ENCODE measurements at regions not wholly inside any gene's neighbourhood (a gene's known extent, or its start where the extent isn't known, plus 50 kb on each side); places are given as distances from the start of the nearest gene placed in this dataset.

DNA sequence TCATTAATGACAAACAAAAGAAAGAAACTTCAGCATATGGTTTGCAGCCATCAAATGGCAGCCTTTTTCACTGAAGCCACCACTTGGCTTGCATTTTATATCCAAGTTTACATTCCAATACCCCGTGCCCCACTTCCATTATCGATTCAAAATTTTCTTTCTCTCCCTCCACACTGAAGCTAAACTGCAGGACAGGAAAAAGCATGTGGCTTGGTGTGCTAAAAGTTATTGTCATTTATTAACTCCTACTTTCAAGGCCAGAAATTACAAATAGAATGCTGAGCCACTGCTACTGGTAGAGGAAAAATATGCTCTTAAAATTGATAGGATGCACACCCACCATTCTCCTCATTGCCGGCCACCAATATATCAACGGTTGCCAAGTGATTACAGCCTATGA lies 351.6 kb upstream of the DUSP10 start (continued):
- TF ChIP-seq, protein P1, sequence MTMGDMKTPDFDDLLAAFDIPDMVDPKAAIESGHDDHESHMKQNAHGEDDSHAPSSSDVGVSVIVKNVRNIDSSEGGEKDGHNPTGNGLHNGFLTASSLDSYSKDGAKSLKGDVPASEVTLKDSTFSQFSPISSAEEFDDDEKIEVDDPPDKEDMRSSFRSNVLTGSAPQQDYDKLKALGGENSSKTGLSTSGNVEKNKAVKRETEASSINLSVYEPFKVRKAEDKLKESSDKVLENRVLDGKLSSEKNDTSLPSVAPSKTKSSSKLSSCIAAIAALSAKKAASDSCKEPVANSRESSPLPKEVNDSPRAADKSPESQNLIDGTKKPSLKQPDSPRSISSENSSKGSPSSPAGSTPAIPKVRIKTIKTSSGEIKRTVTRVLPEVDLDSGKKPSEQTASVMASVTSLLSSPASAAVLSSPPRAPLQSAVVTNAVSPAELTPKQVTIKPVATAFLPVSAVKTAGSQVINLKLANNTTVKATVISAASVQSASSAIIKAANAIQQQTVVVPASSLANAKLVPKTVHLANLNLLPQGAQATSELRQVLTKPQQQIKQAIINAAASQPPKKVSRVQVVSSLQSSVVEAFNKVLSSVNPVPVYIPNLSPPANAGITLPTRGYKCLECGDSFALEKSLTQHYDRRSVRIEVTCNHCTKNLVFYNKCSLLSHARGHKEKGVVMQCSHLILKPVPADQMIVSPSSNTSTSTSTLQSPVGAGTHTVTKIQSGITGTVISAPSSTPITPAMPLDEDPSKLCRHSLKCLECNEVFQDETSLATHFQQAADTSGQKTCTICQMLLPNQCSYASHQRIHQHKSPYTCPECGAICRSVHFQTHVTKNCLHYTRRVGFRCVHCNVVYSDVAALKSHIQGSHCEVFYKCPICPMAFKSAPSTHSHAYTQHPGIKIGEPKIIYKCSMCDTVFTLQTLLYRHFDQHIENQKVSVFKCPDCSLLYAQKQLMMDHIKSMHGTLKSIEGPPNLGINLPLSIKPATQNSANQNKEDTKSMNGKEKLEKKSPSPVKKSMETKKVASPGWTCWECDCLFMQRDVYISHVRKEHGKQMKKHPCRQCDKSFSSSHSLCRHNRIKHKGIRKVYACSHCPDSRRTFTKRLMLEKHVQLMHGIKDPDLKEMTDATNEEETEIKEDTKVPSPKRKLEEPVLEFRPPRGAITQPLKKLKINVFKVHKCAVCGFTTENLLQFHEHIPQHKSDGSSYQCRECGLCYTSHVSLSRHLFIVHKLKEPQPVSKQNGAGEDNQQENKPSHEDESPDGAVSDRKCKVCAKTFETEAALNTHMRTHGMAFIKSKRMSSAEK (CRISPR knock-in tag; IDR thresholded peaks at IDR 0.05; ENCODE audit: borderline replicate concordance) = no peak
- no peak for TF ChIP-seq JAZF1 (CRISPR knock-in tag; IDR thresholded peaks at IDR 0.05)
- no peak for TF ChIP-seq OVOL2 (CRISPR knock-in tag; IDR thresholded peaks at IDR 0.05; ENCODE audit: borderline replicate concordance)
- TF ChIP-seq NR1H2 (CRISPR knock-in tag; IDR thresholded peaks at IDR 0.05) = no peak
- no peak for TF ChIP-seq PRRX2 (CRISPR knock-in tag; IDR thresholded peaks at IDR 0.05)
- TF ChIP-seq, protein P2, sequence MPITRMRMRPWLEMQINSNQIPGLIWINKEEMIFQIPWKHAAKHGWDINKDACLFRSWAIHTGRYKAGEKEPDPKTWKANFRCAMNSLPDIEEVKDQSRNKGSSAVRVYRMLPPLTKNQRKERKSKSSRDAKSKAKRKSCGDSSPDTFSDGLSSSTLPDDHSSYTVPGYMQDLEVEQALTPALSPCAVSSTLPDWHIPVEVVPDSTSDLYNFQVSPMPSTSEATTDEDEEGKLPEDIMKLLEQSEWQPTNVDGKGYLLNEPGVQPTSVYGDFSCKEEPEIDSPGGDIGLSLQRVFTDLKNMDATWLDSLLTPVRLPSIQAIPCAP (CRISPR knock-in tag; IDR thresholded peaks at IDR 0.05) = no peak
- no peak for TF ChIP-seq E2F5 (CRISPR knock-in tag; IDR thresholded peaks at IDR 0.05)

GRCh38 chr1:222090103-222090502 lies 348.2 kb upstream of the DUSP10 start:
- Mint-ChIP-seq H3K4me1 (no peaks in the 10 kb centered on the region), H3K27me3 (ENCODE audit: low read depth) (no peaks in the 10 kb centered on the region), H3K9me3 (peaks cover 10% of the 10 kb centered on the region), H3K4me3 (no peak overlapping the region), H3K36me3 (peaks cover 3% of the 10 kb centered on the region), H3K27ac (no peak overlapping the region)
- no peak for ATAC-seq
- ChIA-PET CTCF (no interaction called here), POLR2A (no interaction called here)
- DNase-seq (ENCODE audit: low spot score) = no peak
- TF ChIP-seq RORB (CRISPR knock-in tag; IDR thresholded peaks at IDR 0.05) = no peak
- TF ChIP-seq CREM (CRISPR knock-in tag; IDR thresholded peaks at IDR 0.05) = no peak
- no peak for TF ChIP-seq MLX (CRISPR knock-in tag; IDR thresholded peaks at IDR 0.05)
- TF ChIP-seq, protein P3, sequence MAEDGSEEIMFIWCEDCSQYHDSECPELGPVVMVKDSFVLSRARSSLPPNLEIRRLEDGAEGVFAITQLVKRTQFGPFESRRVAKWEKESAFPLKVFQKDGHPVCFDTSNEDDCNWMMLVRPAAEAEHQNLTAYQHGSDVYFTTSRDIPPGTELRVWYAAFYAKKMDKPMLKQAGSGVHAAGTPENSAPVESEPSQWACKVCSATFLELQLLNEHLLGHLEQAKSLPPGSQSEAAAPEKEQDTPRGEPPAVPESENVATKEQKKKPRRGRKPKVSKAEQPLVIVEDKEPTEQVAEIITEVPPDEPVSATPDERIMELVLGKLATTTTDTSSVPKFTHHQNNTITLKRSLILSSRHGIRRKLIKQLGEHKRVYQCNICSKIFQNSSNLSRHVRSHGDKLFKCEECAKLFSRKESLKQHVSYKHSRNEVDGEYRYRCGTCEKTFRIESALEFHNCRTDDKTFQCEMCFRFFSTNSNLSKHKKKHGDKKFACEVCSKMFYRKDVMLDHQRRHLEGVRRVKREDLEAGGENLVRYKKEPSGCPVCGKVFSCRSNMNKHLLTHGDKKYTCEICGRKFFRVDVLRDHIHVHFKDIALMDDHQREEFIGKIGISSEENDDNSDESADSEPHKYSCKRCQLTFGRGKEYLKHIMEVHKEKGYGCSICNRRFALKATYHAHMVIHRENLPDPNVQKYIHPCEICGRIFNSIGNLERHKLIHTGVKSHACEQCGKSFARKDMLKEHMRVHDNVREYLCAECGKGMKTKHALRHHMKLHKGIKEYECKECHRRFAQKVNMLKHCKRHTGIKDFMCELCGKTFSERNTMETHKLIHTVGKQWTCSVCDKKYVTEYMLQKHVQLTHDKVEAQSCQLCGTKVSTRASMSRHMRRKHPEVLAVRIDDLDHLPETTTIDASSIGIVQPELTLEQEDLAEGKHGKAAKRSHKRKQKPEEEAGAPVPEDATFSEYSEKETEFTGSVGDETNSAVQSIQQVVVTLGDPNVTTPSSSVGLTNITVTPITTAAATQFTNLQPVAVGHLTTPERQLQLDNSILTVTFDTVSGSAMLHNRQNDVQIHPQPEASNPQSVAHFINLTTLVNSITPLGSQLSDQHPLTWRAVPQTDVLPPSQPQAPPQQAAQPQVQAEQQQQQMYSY (CRISPR knock-in tag; IDR thresholded peaks at IDR 0.05) = no peak
- TF ChIP-seq ZNF263 (CRISPR knock-in tag; IDR thresholded peaks at IDR 0.05; ENCODE audit: low read depth) = no peak
- no peak for TF ChIP-seq ZMAT4 (CRISPR knock-in tag; IDR thresholded peaks at IDR 0.05)
- TF ChIP-seq NFATC4 (CRISPR knock-in tag; IDR thresholded peaks at IDR 0.05) = no peak
- TF ChIP-seq, protein P4, sequence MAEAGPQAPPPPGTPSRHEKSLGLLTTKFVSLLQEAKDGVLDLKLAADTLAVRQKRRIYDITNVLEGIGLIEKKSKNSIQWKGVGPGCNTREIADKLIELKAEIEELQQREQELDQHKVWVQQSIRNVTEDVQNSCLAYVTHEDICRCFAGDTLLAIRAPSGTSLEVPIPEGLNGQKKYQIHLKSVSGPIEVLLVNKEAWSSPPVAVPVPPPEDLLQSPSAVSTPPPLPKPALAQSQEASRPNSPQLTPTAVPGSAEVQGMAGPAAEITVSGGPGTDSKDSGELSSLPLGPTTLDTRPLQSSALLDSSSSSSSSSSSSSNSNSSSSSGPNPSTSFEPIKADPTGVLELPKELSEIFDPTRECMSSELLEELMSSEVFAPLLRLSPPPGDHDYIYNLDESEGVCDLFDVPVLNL (CRISPR knock-in tag; IDR thresholded peaks at IDR 0.05; ENCODE audit: borderline replicate concordance, low read depth) = no peak

Measured in WTC11 (cell line).